ENCODE measurements at regions not wholly inside any gene's neighbourhood (a gene's known extent, or its start where the extent isn't known, plus 50 kb on each side); places are given as distances from the start of the nearest gene placed in this dataset.

DNA sequence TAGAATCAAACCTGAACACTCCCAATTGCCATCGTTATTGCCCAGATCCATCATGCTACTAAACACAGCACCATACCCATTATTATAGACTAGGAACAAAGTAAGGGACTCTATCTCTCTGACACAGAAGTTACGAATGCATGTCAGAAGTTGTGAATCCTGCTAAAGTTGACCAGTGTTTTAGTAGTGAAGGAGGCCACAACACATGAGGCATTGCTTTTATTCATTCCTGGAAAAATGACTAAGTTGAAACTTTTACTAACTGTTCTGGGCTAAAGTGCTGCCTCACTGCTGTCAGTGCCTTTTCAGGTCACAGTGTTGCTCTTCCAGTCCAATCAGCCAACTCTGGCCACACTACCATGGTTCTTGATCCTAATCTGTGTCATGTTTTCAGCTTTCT, 911.1 kb downstream of the TTLL7 start:
- H3K4me3 Mint-ChIP-seq: no peak overlapping the region
- H3K4me1 Mint-ChIP-seq: peaks cover 15% of the 10 kb centered on the region
- no peaks in the 10 kb centered on the region for H3K27me3 Mint-ChIP-seq (ENCODE audit: low read depth)
- POLR2A ChIA-PET: no interaction called here
- no peak for DNase-seq (ENCODE audit: low spot score)
- TF ChIP-seq ATF1 (CRISPR knock-in tag; IDR thresholded peaks at IDR 0.05) (no peak), GABPB1 (CRISPR knock-in tag; IDR thresholded peaks at IDR 0.05) (no peak), SMAD3 (CRISPR knock-in tag; IDR thresholded peaks at IDR 0.05; ENCODE audit: borderline replicate concordance) (no peak), MYBL2 (CRISPR knock-in tag; IDR thresholded peaks at IDR 0.05) (no peak)
- TF ChIP-seq, protein P1, sequence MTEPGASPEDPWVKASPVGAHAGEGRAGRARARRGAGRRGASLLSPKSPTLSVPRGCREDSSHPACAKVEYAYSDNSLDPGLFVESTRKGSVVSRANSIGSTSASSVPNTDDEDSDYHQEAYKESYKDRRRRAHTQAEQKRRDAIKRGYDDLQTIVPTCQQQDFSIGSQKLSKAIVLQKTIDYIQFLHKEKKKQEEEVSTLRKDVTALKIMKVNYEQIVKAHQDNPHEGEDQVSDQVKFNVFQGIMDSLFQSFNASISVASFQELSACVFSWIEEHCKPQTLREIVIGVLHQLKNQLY (CRISPR knock-in tag; IDR thresholded peaks at IDR 0.05): no peak
- TF ChIP-seq, protein P2, sequence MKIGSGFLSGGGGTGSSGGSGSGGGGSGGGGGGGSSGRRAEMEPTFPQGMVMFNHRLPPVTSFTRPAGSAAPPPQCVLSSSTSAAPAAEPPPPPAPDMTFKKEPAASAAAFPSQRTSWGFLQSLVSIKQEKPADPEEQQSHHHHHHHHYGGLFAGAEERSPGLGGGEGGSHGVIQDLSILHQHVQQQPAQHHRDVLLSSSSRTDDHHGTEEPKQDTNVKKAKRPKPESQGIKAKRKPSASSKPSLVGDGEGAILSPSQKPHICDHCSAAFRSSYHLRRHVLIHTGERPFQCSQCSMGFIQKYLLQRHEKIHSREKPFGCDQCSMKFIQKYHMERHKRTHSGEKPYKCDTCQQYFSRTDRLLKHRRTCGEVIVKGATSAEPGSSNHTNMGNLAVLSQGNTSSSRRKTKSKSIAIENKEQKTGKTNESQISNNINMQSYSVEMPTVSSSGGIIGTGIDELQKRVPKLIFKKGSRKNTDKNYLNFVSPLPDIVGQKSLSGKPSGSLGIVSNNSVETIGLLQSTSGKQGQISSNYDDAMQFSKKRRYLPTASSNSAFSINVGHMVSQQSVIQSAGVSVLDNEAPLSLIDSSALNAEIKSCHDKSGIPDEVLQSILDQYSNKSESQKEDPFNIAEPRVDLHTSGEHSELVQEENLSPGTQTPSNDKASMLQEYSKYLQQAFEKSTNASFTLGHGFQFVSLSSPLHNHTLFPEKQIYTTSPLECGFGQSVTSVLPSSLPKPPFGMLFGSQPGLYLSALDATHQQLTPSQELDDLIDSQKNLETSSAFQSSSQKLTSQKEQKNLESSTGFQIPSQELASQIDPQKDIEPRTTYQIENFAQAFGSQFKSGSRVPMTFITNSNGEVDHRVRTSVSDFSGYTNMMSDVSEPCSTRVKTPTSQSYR (CRISPR knock-in tag; IDR thresholded peaks at IDR 0.05): no peak
- no peak overlapping the region for H3K27ac Mint-ChIP-seq
- no peak for ATAC-seq
- peaks cover 4% of the 10 kb centered on the region; the same call in 1 of the 2 replicates for H3K36me3 Mint-ChIP-seq
- peaks cover 4% of the 10 kb centered on the region; the same call in 1 of the 2 replicates for H3K9me3 Mint-ChIP-seq
- CTCF ChIA-PET: no interaction called here

DNA sequence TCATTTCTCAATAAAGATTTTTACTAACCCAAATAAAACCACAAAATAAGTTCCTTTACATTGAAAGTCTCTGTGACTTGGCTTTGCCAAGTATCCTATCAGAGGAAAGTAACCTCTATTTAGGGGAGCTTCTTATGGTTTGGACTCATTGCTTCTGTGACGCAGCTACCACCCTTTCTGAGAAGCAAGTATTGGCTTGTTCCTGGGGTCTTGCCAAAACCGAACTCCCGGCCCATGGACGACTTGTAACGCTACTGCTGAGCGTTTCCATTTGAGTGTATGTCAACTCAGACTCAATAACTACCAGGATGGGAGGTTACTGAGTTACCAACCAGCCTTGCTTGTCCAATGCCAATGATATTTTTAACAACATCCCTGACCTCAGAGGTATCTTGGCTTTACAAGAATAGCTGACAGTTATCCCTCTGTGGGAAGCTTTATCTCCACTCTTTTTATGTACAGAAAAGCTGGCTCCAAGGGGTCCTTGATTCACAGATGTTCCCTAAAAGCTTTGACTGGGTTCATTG, 911.9 kb downstream of the TTLL7 start:
- ChIA-PET POLR2A (no interaction called here), CTCF (no interaction called here)
- Mint-ChIP-seq H3K4me3 (no peak overlapping the region), H3K27ac (no peak overlapping the region), H3K9me3 (peaks cover 4% of the 10 kb centered on the region; the same call in 1 of the 2 replicates), H3K36me3 (peaks cover 4% of the 10 kb centered on the region; the same call in 1 of the 2 replicates), H3K4me1 (peaks cover 15% of the 10 kb centered on the region), H3K27me3 (ENCODE audit: low read depth) (no peaks in the 10 kb centered on the region)
- DNase-seq (ENCODE audit: low spot score) (no peak), ATAC-seq (no peak)
- TF ChIP-seq, protein P3, sequence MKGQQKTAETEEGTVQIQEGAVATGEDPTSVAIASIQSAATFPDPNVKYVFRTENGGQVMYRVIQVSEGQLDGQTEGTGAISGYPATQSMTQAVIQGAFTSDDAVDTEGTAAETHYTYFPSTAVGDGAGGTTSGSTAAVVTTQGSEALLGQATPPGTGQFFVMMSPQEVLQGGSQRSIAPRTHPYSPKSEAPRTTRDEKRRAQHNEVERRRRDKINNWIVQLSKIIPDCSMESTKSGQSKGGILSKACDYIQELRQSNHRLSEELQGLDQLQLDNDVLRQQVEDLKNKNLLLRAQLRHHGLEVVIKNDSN (CRISPR knock-in tag; IDR thresholded peaks at IDR 0.05): no peak
- TF ChIP-seq CREM (CRISPR knock-in tag; IDR thresholded peaks at IDR 0.05) (no peak), ZBTB43 (CRISPR knock-in tag; IDR thresholded peaks at IDR 0.05) (no peak), E2F4 (CRISPR knock-in tag; IDR thresholded peaks at IDR 0.05; ENCODE audit: borderline replicate concordance, low read depth) (no peak), NR3C1 (CRISPR knock-in tag; conservative IDR thresholded peaks at IDR 0.05; ENCODE audit: low read depth) (no peak), JAZF1 (CRISPR knock-in tag; IDR thresholded peaks at IDR 0.05) (no peak), SMAD4 (CRISPR knock-in tag; IDR thresholded peaks at IDR 0.05) (no peak), USF2 (CRISPR knock-in tag; IDR thresholded peaks at IDR 0.05) (no peak), ZSCAN18 (CRISPR knock-in tag; IDR thresholded peaks at IDR 0.05) (no peak), TP53 (CRISPR knock-in tag; IDR thresholded peaks at IDR 0.05) (no peak), EMX1 (CRISPR knock-in tag; IDR thresholded peaks at IDR 0.05) (no peak), PRRX2 (CRISPR knock-in tag; IDR thresholded peaks at IDR 0.05) (no peak), AFF4 (CRISPR knock-in tag; IDR thresholded peaks at IDR 0.05; ENCODE audit: borderline replicate concordance) (no peak), ZNF671 (CRISPR knock-in tag; IDR thresholded peaks at IDR 0.05) (no peak), NFE2L1 (CRISPR knock-in tag; IDR thresholded peaks at IDR 0.05) (no peak)
